GM18909 (cell line): ENCODE measurements at regions not wholly inside any gene's neighbourhood (a gene's known extent, or its start where the extent isn't known, plus 50 kb on each side); places are given as distances from the start of the nearest gene placed in this dataset.
"Not testable (repeated sequence)": the region's sequence is repeated elsewhere in the genome, so short reads cannot be mapped to it uniquely, and the experiment has no call there.

ENCODE experiments used
- ATAC-seq: cut with Tn5 transposase; IDR thresholded peaks from one replicate; pipeline ENCODE4 v1.9.1; 2021; ENCODE audit warnings: mild to moderate bottlenecking; ENCODE audit not compliant: unreplicated experiment, poor library complexity

DNA sequence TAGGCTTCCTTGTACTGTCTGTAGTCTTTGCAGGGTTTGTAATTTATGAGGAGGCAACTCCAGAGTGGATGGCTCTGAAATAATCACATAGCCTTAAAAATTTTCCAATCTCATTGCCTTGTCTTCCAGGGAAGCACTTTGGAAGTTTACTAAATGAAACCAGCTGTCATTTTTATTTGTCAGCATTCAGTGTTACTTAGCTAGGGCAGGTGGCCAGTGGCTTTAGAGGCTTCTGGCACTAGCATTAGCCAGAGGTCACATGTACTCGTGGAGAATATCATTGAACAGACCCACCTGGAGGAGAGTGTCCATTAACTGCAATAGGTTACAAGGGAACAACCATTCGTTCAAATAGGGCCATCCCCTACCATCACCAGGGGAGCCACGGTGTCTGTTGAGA, 160.3 kb upstream of the SLC28A3 start:
- no peak for ATAC-seq

DNA sequence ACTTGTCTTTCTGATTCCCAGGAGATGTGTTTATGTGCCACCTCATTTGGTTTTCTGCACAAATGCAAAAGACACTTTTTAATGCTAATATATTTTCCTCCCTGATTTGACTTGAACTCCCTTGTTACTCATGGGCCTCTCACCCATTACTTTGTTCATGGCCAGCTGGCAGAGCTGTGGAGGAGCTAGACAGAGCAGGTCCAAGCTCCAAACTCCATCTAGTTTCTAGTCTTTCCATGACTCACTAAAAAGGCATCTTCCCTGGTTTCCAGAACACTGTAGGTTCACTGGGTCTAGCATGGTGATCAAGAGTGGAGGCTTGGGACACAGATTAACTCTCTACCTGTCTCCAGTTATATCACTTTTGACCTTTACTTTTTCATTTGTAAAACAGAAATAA, 161.0 kb upstream of the SLC28A3 start:
- ATAC-seq = no peak

DNA sequence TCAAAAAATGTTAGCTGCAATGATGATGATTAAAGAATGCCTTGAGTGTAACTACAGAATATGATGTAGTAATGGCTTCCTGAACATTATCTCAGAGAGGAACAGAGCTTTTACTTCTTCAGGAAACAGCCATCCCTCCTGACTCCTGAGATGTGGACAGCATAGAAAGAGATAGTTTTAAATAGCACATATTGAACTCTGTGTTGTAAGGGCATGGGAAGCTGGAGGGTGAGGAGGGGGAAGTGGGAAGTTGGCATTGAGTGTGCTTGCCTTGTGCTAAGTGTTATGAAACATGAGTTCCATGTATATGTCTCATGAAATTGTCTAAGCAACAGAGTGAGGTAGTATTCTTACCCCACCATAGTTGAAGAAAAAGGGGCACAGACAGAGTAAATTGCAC, 161.5 kb upstream of the SLC28A3 start:
- ATAC-seq = no peak

DNA sequence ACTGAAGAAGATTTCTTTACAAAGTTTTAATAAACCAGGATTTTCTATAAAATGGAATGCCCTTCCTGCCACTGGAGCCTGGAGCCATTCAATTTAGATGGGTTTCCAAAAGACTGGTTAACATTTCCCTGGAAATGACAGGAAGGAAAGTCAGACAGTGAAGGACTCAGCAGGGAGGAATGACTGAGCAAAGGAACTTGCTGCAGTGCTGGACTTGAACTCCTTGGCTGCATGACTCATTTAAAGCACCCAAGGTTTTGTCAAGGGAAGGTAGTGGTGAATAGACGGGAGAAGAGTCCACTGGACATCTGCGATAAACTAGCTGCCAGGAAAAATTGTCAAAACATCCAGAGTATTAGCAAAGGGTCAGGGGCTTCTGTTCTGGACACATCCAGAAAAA, 163.8 kb upstream of the SLC28A3 start:
- ATAC-seq = no peak

DNA sequence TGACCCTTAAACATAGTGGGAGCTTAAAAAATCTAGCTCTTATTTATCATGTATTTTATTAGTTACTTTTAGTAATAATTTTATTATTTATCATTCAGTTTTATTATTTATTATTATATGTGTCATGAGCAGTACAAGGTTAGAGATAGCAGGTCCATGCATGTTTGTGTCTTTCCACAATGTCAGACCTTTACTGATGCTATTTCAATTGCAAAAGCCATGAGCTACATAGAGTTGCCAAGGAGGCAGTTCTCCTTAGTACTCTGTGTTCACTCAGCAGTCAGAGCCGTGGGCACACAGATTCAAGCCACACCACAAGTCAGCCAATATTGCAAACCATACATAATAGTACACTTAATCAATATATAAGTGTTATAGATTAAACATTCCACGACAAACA, 157.9 kb upstream of the NTRK2 start:
- no peak for ATAC-seq

DNA sequence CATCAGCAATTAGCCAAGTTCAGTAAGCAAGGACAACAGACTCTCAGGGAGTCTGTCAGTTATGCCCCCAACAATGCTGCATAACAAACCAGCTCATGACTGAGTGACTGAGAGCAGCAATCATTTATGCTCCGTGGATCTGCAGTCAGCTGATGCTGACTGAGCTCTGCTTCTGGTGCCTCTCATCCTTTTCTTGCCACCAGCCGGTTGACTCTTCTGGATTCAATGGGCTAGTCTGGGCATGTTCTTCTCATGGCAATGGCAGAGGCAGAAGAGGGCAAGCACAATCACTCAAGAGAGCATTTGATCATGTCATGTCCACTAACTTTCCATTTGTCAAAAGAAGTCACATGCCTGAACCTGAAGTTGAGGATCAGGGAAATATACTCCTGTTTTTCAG, 157.0 kb upstream of the NTRK2 start:
- ATAC-seq = no peak

DNA sequence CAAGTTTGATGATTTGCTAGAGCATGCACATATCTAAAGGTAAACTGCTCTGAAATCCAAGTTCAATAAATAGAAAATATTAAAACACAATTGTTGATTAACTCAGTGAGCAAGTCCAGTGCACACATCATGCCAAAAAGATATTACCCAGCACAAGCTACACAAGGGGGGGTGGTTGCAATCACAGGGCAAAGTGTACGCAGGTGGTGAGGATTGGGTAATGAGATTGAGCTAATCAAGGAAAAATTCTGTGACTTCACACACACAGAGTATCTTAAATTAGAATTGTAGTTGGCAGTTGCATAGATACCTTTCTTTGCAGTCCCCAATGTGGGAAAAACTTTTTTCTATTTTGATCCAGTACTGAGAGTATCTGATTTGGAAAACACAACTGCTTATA, 156.1 kb upstream of the NTRK2 start:
- no peak for ATAC-seq

DNA sequence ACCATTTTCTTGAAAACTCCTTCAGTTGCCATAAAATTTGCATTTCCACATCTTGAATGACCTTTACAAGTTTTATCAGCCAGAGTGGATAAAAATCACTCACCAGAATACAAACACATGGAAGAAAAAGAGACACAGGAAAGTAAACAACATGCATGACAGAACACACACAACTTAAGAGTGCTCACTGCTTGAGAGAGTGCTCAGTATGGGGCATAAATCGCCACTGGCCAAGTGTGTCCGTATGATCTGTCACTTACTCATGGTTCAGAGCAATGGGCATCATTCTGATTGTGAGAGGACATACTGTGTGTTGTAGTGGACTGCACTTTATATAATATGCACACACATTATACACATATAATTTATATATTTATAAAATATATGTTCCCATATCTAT, 155.6 kb upstream of the NTRK2 start:
- ATAC-seq = no peak

DNA sequence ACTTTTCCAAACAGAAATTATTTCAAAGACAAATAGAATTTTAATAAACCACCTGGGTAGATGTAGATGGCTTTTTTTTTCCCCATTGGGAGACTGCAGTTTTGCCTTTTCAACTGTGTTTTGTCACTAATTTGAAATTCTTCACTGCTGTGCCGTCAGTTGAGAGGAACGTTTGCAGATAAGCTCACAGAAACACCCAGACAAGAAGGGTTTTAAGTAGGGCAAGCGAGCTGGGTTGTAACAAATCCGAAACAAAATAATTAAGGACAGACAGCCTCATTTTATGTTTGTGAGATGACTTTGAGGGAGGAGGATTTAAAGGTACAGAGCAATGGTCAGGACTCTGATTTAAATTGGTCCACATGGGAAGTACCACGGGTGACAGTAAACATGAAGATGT, 155.1 kb upstream of the NTRK2 start:
- no peak for ATAC-seq

DNA sequence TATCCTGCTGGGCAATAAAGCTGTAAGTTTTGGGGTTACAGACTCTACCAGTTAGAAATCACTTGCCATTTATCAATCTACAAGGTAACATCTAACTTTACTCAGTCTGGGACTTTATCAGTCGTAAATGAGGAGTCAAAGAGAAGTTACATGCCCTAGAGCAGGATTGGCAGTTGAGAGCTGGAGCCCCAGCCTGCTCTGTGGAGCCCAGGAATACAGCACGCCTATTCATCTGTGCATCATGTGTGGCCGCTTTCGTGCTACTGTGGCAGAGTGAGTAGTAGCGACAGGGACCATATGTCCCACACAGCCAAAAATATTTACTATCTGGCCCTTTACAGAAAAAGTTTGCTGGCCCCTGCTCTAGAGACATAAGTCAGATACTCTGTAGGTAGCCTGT, 152.5 kb upstream of the NTRK2 start:
- no peak for ATAC-seq

DNA sequence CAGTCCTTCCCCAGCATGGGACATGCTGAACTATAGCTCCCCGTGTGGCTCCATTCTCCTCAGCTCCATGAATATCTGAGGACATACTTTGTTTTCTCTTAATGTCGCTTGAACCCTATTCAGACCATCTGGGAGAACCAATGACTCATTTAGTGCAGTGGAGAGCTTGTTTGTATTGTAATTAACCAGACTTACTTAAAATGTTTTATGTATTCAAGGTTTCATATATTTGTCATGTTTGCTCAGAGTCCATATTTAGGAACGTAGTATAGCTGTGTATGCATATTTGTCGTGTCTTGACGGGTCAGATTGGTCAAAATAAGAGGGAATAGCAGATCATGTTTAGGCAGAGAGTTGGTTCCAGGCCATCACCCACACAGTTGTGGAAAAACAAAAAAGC, 150.1 kb upstream of the NTRK2 start:
- no peak for ATAC-seq

DNA sequence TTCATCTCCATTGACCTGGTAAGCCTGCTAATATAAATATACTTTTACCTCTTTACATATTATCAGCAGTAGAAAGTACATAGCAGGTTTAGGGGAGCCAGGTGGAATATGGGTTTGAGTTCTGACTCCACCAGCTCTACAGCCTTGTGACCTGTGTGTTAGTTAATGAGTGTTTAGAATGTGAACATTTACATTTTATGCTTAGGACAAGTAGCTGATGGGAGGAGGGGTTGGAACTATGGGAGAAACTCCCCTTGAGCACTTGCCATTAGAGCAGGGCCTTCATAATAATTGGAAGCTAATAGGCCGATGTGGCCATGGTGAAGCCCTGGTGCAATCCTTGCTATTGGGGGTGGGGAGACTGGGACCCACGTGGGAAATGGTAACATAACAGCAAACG, 148.3 kb upstream of the NTRK2 start:
- ATAC-seq = no peak

DNA sequence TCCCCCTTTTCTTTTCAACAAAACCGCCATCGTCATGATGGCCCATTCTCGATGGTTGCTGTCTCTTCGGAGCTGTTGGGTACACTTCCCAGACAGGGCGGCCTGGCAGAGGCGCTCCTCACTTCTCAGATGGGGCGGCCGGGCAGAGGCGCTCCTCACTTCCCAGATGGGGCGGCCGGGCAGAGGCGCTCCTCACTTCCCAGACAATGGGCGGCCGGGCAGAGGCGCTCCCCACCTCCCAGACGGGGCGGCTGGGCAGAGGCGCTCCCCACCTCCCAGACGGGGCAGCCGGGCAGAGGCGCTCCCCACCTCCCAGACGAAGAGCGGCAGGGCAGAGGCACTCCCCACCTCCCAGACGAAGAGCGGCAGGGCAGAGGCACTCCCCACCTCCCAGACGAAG, 143.3 kb upstream of the NTRK2 start:
- ATAC-seq = not testable (repeated sequence)

DNA sequence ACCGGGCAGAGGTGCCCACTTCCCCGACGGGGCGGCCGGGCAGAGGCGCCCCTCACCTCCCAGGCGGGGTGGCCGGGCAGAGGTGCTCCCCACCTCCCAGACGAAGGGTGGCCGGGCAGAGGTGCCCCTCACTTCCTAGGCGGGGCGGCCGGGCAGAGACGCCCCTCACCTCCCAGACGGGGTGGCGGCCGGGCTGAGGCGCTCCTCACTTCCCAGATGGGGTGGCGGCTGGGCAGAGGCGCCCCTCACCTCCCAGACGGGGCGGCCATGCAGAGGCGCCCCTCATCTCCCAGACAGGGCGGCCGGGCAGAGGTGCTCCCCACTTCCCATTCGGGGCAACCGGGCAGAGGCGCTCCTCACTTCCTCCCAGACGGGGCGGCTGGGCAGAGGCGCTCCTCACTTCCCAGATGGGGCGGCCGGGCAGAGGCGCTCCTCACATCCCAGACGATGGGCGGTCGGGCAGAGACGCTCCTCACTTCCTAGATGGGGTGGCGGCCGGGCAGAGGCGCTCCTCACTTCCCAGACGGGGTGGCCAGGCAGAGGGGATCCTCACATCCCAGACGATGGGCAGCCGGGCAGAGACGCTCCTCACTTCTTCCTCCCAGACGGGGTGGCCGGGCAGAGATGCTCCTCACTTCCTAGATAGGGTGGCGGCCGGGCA, 142.3 kb upstream of the NTRK2 start:
- not testable (repeated sequence) for ATAC-seq

DNA sequence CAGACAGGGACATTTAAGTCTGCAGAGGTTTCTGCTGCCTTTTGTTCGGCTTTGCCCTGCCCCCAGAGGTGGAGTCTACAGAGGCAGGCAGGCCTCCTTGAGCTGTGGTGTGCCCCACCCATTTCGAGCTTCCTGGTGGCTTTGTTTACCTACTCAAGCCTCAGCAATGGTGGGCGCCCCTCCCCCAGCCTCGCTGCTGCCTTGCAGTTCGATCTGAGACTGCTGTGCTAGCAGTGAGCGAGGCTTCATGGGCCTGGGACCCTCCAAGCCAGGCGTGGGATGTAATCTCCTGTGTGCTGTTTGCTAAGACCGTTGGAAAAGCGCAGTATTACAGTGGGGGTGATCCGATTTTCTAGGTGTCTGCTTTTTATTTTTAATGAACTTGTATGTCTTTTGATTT, 133.6 kb upstream of the NTRK2 start:
- not testable (repeated sequence) for ATAC-seq

DNA sequence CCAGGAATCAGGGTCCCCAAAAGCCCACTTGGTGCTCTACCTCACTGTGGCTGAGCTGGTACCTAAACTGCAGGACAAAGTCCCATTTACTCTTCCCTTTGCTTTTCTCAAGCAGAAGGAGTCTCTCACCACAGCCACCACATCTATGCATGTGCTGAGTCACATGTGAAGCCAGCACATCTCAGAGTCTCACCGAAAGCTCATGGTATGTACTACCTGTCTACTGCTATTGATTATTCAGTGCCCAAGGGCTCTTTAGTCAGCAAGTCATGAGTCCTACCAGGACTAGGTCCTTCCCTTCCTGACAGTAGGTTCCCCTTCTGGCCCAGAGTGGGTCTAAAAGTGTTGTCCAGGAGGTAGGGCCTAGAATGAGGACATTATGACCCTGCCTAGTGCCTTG, 130.7 kb upstream of the NTRK2 start:
- ATAC-seq = no peak

DNA sequence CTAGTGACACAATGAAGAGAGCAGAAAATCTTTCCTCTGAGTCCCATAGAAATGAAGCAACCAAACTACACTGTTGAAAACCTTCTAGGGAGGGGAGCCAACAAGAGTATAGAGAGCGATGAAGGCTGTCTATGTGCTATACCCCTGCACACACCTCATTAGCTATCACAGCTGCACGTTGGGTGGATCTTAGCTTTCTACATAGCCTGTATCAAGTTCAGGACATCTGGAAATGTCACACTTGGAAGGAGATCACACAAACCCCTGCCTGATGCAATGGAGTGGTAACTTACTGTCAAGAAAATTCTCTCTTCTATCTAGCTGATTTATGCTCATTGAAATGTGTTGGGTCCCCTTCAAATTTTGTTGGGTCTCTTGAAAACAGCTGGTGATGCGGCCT, 127.0 kb upstream of the NTRK2 start:
- no peak for ATAC-seq

DNA sequence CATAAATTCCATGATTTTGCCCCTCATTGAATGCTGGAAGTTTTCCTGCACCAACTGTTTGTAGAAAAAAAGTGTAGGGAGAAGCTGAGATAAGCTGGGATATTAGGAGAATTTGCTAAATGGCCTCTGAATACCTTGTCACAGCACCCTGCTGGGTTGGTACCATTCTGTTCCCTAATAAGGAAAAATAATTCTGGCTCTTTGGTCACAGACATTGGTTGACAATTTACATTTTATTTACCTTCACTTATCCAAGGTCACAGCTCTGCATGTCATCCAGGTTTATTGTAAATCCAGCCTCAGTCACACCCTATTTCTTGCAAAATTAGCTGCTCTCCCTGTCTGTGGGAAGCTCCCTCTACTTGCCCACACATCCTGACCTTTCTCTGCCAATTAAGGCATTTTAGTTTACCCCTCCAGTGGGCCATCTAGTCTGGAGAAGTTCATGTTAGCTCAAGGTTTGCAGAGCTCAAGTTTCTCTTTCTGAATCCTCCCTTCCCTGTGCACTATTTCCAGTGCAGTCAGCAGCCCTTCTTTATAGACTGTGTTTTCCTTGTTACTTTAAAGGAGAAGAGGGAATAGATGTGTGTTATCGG, 115.4 kb upstream of the NTRK2 start:
- ATAC-seq = no peak

DNA sequence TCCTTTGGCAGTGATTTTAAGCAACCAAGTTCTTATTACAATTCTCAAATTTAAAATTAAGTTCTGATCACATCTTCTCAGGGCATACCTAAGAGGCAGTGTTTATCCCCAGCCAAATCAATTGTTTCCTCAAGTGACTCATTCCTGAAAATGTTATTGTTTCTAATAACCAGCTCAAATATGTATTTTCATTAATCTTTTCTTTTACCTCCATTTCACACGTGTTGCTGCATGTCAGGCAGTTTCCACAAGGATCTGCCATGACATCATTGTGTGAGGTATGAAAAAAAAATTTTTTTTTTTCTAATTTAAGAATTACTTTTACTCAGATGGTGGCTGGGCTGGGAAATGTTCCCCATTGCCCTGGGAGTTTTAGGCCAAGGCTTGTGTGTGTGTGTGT, 113.0 kb upstream of the NTRK2 start:
- ATAC-seq = no peak

DNA sequence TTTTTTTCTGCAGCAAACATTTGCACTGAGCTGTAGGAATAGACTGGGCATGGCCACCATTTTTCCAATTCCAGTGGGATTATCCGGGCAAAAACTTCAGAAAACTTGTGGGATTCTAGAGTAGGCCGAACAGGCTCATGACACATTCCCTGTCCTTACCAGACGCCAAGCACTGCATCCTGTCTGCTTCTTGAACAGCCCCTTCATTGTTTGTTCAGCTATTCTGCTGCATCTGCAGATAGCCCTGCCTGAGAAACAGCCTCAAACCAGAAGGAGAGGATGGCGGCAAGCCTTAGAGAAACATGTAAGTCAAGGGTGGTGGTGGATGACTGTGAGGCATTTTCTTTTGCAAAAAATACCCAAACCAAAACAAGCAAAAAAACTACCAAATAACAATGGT, 111.8 kb upstream of the NTRK2 start:
- no peak for ATAC-seq

DNA sequence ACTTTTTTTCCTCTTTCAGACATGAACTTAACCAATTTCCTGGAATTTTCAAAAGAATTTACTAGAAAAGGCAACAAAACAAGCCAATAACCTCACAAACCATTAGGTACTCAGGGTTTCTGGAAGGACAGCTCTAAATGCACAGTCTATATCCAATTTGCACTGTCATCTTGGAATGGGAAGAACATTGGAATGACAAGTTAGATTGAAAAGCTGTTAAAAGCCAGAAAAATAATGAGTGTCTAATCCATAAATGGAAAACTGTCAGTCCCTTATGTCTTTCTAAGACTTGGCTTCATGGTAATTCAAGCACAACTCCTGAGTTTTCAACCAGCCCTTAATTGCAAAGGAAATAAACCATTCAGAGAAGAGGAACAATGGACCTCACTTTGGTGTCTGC, 105.8 kb upstream of the NTRK2 start:
- ATAC-seq = no peak

DNA sequence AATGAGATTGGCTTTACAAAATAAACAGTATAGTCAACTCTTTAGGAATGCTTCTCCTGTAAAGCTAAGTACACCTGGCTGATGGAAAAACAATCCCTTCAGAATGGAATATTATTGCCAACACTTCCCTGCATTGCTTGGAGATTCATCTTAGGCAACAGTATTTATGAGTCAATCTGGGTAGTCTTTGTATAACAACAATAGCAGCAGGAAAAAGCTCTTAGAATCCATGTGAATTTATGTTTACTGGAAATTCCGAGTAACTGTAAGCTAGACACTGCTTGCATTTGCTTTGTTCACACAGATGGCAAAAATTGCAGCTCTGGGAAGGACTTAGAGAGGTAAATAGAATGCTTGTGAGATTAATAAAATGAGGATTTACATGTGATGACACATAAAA, 101.7 kb upstream of the NTRK2 start:
- ATAC-seq = no peak
